Astrocyte (in vitro differentiated cells and primary cell): ENCODE measurements at regions not wholly inside any gene's neighbourhood (a gene's known extent, or its start where the extent isn't known, plus 50 kb on each side); places are given as distances from the start of the nearest gene placed in this dataset.

Experiments used
- EZH2 ChIP-seq: IDR thresholded peaks from 2 replicates; pipeline ENCODE4 v1.6.1; 2012; ENCODE audit warnings: mild to moderate bottlenecking, low read length, inconsistent platforms; ENCODE audit not compliant: insufficient read depth
- TF ChIP-seq, protein P1 (sequence below): IDR thresholded peaks from 2 replicates; pipeline ENCODE4 v1.5.1; 2011; ENCODE audit warnings: low read depth, mild to moderate bottlenecking, inconsistent platforms, low read length, moderate library complexity; ENCODE audit not compliant: insufficient read depth

DNA sequence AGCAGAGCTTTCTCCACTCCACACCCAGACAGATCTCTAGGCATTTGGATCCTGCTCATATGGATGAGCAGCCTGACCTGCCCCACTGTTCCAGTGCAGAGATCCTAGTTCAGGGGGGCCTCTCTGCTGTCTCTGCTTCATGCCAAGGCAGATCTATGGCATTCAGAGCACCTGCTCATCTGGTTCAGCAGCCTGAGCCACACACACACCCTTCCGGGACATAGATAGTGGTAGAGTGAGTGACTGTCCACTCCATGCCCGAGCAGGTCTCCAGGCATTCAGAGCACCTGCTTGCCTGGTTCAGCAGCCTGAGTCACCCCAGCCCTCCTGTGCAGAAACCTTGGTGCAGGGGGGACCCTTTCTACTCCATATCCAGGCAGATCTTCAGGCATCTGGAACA, 54.3 kb upstream of the ZNF800 start:
- TF ChIP-seq, protein P1, sequence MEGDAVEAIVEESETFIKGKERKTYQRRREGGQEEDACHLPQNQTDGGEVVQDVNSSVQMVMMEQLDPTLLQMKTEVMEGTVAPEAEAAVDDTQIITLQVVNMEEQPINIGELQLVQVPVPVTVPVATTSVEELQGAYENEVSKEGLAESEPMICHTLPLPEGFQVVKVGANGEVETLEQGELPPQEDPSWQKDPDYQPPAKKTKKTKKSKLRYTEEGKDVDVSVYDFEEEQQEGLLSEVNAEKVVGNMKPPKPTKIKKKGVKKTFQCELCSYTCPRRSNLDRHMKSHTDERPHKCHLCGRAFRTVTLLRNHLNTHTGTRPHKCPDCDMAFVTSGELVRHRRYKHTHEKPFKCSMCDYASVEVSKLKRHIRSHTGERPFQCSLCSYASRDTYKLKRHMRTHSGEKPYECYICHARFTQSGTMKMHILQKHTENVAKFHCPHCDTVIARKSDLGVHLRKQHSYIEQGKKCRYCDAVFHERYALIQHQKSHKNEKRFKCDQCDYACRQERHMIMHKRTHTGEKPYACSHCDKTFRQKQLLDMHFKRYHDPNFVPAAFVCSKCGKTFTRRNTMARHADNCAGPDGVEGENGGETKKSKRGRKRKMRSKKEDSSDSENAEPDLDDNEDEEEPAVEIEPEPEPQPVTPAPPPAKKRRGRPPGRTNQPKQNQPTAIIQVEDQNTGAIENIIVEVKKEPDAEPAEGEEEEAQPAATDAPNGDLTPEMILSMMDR: no peak
- no peak for TF ChIP-seq EZH2
